H1 (cell line): ENCODE measurements at regions not wholly inside any gene's neighbourhood (a gene's known extent, or its start where the extent isn't known, plus 50 kb on each side); places are given as distances from the start of the nearest gene placed in this dataset.

Source experiments
- BACH1 ChIP-seq: IDR thresholded peaks from 2 replicates; pipeline ENCODE4 v1.6.1; 2012; ENCODE audit warnings: low read length, improper control_type of control experiment
- FOSL1 ChIP-seq: IDR thresholded peaks from 2 replicates; pipeline ENCODE4 v1.6.1; 2011; ENCODE audit warnings: mild to moderate bottlenecking, low read depth, low read length, moderate library complexity; ENCODE audit not compliant: insufficient read depth
- POLR2A ChIP-seq, 2 experiments: IDR thresholded peaks; 1 replicate in 1 of 2; 2 replicates in 1 of 2; pipeline ENCODE4 v1.6.1; 2011; ENCODE audit warnings: low read depth in 2 of 2, low read length in 2 of 2, mild to moderate bottlenecking in 2 of 2; ENCODE audit errors: control extremely low read depth in 1 of 2
- TF ChIP-seq, protein P1 (sequence below): fragments of 300-600 bp; sonication (generic); IDR thresholded peaks from 2 replicates; pipeline ENCODE4 v1.7.1; 2012; ENCODE audit warnings: low read length, moderate library complexity, mild to moderate bottlenecking, inconsistent platforms; ENCODE audit not compliant: insufficient replicate concordance

DNA sequence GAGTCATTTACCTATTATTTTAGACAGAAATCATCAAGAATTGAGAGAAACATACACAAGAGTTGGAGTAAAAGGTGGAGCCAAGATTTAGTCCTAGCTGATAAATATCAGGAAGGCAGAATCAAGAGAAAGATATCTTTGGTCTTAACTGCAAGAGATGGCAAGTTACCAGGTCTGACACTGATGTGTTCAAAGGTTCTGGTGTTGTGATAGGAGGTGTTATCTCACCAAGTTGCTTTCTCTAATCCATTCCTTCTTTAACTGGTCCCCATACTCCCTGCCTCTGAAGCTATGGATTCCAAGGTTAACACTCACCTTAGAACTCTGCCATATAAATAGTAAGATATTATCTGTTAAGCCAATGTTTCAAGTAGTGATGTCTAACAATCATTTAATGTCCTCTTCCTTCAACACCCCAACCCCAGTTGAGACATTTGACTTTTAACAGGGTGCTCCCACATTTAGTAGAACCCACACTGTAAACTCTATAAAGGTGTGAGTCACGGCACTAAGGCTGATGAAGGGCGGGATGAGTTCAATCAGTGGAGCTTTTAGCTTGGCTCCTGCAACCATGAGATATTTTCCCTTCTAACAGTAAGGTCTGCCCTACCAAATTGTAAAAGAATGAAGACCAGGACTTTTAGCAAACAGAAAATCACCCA, 333.7 kb downstream of the RND3 start (continued):
- TF ChIP-seq, protein P1, sequence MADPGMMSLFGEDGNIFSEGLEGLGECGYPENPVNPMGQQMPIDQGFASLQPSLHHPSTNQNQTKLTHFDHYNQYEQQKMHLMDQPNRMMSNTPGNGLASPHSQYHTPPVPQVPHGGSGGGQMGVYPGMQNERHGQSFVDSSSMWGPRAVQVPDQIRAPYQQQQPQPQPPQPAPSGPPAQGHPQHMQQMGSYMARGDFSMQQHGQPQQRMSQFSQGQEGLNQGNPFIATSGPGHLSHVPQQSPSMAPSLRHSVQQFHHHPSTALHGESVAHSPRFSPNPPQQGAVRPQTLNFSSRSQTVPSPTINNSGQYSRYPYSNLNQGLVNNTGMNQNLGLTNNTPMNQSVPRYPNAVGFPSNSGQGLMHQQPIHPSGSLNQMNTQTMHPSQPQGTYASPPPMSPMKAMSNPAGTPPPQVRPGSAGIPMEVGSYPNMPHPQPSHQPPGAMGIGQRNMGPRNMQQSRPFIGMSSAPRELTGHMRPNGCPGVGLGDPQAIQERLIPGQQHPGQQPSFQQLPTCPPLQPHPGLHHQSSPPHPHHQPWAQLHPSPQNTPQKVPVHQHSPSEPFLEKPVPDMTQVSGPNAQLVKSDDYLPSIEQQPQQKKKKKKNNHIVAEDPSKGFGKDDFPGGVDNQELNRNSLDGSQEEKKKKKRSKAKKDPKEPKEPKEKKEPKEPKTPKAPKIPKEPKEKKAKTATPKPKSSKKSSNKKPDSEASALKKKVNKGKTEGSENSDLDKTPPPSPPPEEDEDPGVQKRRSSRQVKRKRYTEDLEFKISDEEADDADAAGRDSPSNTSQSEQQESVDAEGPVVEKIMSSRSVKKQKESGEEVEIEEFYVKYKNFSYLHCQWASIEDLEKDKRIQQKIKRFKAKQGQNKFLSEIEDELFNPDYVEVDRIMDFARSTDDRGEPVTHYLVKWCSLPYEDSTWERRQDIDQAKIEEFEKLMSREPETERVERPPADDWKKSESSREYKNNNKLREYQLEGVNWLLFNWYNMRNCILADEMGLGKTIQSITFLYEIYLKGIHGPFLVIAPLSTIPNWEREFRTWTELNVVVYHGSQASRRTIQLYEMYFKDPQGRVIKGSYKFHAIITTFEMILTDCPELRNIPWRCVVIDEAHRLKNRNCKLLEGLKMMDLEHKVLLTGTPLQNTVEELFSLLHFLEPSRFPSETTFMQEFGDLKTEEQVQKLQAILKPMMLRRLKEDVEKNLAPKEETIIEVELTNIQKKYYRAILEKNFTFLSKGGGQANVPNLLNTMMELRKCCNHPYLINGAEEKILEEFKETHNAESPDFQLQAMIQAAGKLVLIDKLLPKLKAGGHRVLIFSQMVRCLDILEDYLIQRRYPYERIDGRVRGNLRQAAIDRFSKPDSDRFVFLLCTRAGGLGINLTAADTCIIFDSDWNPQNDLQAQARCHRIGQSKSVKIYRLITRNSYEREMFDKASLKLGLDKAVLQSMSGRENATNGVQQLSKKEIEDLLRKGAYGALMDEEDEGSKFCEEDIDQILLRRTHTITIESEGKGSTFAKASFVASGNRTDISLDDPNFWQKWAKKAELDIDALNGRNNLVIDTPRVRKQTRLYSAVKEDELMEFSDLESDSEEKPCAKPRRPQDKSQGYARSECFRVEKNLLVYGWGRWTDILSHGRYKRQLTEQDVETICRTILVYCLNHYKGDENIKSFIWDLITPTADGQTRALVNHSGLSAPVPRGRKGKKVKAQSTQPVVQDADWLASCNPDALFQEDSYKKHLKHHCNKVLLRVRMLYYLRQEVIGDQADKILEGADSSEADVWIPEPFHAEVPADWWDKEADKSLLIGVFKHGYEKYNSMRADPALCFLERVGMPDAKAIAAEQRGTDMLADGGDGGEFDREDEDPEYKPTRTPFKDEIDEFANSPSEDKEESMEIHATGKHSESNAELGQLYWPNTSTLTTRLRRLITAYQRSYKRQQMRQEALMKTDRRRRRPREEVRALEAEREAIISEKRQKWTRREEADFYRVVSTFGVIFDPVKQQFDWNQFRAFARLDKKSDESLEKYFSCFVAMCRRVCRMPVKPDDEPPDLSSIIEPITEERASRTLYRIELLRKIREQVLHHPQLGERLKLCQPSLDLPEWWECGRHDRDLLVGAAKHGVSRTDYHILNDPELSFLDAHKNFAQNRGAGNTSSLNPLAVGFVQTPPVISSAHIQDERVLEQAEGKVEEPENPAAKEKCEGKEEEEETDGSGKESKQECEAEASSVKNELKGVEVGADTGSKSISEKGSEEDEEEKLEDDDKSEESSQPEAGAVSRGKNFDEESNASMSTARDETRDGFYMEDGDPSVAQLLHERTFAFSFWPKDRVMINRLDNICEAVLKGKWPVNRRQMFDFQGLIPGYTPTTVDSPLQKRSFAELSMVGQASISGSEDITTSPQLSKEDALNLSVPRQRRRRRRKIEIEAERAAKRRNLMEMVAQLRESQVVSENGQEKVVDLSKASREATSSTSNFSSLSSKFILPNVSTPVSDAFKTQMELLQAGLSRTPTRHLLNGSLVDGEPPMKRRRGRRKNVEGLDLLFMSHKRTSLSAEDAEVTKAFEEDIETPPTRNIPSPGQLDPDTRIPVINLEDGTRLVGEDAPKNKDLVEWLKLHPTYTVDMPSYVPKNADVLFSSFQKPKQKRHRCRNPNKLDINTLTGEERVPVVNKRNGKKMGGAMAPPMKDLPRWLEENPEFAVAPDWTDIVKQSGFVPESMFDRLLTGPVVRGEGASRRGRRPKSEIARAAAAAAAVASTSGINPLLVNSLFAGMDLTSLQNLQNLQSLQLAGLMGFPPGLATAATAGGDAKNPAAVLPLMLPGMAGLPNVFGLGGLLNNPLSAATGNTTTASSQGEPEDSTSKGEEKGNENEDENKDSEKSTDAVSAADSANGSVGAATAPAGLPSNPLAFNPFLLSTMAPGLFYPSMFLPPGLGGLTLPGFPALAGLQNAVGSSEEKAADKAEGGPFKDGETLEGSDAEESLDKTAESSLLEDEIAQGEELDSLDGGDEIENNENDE = no peak
- no peak for TF ChIP-seq POLR2A (IDR thresholded peaks at IDR 0.05; ENCODE audit: control extremely low read depth in 1 of 2, low read depth in 2 of 2, low read length in 2 of 2)
- TF ChIP-seq BACH1 = no peak
- TF ChIP-seq FOSL1 = no peak
